Spleen (tissue), 7 donors: ENCODE measurements at regions not wholly inside any gene's neighbourhood (a gene's known extent, or its start where the extent isn't known, plus 50 kb on each side); places are given as distances from the start of the nearest gene placed in this dataset.

Source experiments
- CTCF ChIP-seq, 11 experiments: fragments of 200-600 bp in 7 of 11; fragments of 450-650 bp in 4 of 11; sonication (generic) in 4 of 11; IDR thresholded peaks in 8 of 11; conservative IDR thresholded peaks in 3 of 11; 1 replicate in 7 of 11; 2 replicates in 4 of 11; pipeline versions ENCODE4 v1.4.0 to v1.8.0; 2016 to 2021; ENCODE audit warnings: antibody characterized with exemption in 11 of 11, inconsistent platforms in 4 of 11, mild to moderate bottlenecking in 1 of 11
- POLR2A ChIP-seq, 3 donors: fragments of 450-650 bp; IDR thresholded peaks; one replicate each; pipeline ENCODE4 v1.5.1; 2017; ENCODE audit warnings: antibody characterized with exemption in 3 of 3, mild to moderate bottlenecking in 1 of 3
- POLR2AphosphoS5 ChIP-seq, 3 donors: sonication (generic); formaldehyde crosslinking; IDR thresholded peaks; one replicate each; pipeline ENCODE4 v1.5.1; 2017; ENCODE audit warnings: antibody characterized with exemption in 3 of 3
- donor health status: DM: no; HTN: no; CAD: no; lungs with moderate emphysema.
- donor health status: DM: no; HTN: no; CAD: no.
- donor health status: DM: no; HTN: no; CAD: no.

DNA sequence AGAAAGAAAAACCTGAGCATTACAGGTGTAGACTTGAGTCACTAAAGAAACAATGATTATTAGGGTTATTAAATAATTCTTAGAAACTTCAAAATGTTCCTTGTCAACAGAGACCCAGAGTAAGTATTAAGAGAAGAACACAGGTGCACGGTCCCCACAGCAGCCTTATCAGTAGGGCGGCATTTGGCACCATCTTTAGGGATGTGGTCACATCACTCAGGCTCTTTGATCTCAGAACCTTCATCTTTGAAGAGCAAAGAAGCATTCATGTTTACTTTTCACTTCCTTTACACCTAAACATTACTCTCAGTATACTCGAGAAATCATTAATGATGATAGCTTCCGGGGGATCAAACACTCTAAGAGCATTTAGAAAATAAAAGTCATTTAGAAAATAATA is 928.7 kb downstream of the KCNJ2 start:
- no peak for TF ChIP-seq POLR2A (IDR thresholded peaks at IDR 0.05)
- TF ChIP-seq CTCF (IDR thresholded peaks at IDR 0.05 in 8 of 11, conservative IDR thresholded peaks at IDR 0.05 in 3 of 11) = no peak
- no peak for TF ChIP-seq POLR2AphosphoS5 (IDR thresholded peaks at IDR 0.05)
